Lower leg skin (tissue), 3 donors: ENCODE measurements at regions not wholly inside any gene's neighbourhood (a gene's known extent, or its start where the extent isn't known, plus 50 kb on each side); places are given as distances from the start of the nearest gene placed in this dataset.

Source experiments
- POLR2A ChIP-seq, 2 donors: fragments of 450-650 bp; IDR thresholded peaks; one replicate each; pipeline ENCODE4 v1.6.1; 2016 to 2017; ENCODE audit warnings: antibody characterized with exemption in 2 of 2, mild to moderate bottlenecking in 1 of 2, moderate library complexity in 1 of 2
- TF ChIP-seq, protein P1 (sequence below), 3 donors: fragments of 450-650 bp; IDR thresholded peaks; one replicate each; pipeline ENCODE4 v1.5.1; 2016; ENCODE audit warnings: antibody characterized with exemption in 3 of 3, mild to moderate bottlenecking in 3 of 3, moderate library complexity in 2 of 3

DNA sequence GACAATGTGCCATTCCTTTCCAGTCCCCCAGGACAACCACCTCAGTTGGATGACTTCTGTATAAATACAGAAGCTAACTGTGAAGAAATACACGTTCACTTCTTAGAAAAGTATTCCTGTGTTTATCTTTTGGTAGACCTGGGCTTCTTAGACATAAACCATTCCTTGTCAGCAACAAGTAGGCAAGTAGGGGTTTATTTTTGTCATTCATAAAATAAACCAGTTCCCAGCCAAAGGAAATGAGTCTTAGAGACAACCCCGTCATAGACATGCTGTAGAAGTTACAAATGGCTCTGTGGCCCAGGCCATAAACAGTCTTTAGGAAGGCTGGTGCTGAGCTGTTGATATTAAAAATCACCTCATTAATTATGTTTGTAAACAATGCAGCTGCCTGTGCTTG, 243.2 kb downstream of the SPTSSA start:
- TF ChIP-seq, protein P1, sequence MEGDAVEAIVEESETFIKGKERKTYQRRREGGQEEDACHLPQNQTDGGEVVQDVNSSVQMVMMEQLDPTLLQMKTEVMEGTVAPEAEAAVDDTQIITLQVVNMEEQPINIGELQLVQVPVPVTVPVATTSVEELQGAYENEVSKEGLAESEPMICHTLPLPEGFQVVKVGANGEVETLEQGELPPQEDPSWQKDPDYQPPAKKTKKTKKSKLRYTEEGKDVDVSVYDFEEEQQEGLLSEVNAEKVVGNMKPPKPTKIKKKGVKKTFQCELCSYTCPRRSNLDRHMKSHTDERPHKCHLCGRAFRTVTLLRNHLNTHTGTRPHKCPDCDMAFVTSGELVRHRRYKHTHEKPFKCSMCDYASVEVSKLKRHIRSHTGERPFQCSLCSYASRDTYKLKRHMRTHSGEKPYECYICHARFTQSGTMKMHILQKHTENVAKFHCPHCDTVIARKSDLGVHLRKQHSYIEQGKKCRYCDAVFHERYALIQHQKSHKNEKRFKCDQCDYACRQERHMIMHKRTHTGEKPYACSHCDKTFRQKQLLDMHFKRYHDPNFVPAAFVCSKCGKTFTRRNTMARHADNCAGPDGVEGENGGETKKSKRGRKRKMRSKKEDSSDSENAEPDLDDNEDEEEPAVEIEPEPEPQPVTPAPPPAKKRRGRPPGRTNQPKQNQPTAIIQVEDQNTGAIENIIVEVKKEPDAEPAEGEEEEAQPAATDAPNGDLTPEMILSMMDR (IDR thresholded peaks at IDR 0.05) = no peak
- TF ChIP-seq POLR2A (IDR thresholded peaks at IDR 0.05) = no peak
